OCI-M1 (cell line): ENCODE measurements at regions not wholly inside any gene's neighbourhood (a gene's known extent, or its start where the extent isn't known, plus 50 kb on each side); places are given as distances from the start of the nearest gene placed in this dataset.
A peak's percentile ranks its signal among the peaks of the same experiment; 100 is the strongest.
"Not testable (repeated sequence)": the region's sequence is repeated elsewhere in the genome, so short reads cannot be mapped to it uniquely, and the experiment has no call there.

ENCODE experiments used
- DNase-seq: peaks from one replicate; lab custom pipeline; 2025; lab: John Stamatoyannopoulos, UW

DNA sequence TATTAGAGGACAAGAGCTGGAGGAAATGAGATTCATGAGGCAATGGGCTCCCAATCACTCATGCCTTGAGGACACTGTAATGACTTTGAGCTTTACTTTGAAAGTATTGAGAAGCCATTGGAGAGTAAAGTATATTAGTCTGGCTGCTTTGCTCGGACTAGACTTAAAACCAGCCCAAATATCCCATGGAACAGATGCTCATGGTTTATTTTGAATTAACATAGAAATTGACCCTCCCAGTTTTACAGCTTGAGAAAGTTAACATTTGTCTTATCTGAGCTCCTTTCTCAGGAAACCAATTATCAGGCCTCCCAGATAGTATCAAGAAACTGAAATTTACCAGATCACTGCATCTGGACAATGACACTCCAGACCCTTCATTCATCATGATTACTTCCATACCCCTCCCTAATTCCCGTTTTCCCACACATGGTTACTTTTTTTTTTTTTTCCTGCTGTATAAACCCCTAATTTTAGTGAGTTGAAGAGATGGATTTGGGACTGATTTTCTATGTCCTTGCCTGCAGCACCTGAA lies 270.8 kb upstream of the SMIM30 start:
- no peak for DNase-seq

DNA sequence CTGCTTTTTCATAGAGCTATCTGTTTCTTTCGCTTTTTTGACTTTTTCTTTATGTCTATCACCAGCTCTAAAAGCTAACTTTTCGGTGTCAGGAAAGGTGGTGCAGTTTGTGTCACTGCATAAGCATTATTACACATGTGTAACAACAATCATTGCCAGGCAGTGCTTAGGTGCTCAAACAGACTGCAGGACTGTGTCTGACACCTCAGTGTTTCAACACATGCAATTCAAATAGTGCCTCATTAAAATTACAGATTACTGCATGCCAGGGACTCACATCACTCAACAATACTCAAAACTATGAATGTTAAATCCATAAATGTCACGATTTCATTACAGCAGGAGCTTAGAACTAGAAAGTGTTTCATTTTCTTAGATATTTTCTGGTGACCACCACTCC lies 265.3 kb upstream of the SMIM30 start:
- DNase-seq, result no peak

DNA sequence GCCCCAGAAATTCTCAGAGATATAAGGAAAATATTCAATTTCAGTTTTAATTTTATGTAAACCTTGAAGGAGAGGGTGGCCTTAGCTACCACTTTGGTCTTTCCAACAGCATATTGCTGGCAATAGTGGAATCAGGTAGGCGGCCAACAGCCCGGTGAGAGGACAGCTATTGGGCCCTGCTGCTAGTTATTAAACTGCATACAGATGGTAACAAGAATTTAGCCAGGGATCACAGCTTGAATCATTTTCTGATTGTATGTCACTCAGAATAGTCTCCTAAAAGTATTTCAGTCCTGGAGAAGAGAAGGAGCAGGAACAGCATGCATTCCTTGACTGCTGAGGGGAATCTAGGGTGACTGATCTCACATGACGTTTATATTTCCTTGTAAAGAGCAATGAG lies 261.4 kb upstream of the SMIM30 start:
- no peak for DNase-seq

GRCh38 chr7:113374955-113375354 lies 256.6 kb upstream of the SMIM30 start:
- no peak for DNase-seq

DNA sequence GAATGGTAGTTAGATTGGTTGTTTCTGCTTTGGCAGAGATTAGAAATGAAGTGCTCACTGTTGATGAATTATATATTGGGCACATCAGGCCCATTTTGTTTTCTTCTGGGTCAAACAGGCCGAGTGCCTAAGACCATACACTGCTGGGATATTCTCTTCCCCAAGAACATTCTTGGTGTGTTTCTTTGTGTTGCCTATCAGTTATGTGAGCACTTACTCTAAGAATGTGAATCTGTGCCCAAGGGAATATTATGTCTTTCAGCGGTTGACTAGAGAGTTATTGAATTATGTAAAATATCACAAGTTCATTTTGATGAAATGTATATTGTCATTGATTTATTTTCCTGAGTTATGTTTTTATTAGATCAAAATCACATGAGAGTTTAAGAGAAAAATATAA lies 255.5 kb upstream of the SMIM30 start:
- DNase-seq, result no peak

GRCh38 chr7:113371416-113372043 lies 253.2 kb upstream of the SMIM30 start:
- DNase-seq, result no peak

DNA sequence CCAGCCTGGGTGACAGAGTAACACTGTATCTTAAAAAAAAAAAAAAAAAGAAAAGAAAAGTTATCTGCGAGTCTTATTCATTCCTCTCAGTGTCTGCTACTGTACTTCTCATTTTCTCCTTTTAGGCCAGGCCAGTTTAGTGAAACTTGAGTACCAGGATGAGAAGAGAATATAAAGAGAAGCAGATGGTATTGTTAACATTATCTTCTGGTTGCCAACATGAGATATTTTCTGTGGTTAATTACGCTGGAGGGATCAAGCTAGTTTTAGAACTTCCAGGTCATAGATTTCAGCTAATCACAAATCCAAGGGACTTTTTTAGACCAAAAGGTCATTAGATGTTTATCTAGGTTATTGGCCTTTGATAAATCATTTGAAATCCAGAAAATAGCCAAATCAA lies 252.6 kb upstream of the SMIM30 start:
- no peak for DNase-seq

DNA sequence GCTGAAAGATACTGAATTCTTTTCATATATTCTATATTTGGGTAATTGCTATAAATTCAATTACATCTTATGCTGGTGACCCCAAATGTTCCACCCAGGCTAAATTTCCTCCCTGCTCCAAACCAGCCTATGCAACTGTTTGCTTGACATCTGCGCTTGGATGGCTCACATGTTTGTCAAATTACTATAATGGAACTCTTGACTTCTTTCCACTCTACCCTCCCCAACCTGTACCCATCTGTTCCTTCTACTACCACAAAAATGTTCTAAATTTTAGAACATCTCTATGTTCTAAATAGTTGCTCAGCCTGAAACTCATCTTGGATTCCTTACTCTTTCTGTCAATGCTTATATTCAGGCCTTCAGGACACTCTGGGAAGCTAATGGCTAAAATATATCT lies 249.9 kb upstream of the SMIM30 start:
- no peak for DNase-seq

GRCh38 chr7:113367041-113367586 lies 248.8 kb upstream of the SMIM30 start:
- DNase-seq, result no peak

GRCh38 chr7:113366122-113366521 lies 247.8 kb upstream of the SMIM30 start:
- no peak for DNase-seq

GRCh38 chr7:113349339-113349738 lies 231.0 kb upstream of the SMIM30 start:
- no peak for DNase-seq

DNA sequence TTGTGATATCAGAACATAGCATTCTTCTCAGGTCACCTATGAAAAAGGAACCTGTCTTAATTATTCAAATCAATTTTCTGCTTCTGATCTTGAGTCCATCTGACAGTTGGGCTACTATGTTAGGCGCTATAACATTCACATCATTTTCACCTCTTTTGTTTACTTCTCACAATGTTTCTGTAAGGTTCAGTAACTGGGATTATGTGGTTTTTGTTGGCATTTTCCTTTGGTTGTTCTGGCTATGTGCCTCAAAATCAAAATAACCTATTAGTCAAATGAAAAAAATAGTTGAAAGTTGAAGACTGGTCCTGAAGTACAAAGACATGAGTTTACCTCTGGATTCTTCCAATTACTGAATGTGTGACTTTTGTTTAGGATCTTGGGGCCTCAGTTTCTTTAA lies 221.3 kb upstream of the SMIM30 start:
- no peak for DNase-seq

- no peak for DNase-seq
Observed at GRCh38 chr7:113338071-113338696, 219.8 kb upstream of the SMIM30 start.

DNA sequence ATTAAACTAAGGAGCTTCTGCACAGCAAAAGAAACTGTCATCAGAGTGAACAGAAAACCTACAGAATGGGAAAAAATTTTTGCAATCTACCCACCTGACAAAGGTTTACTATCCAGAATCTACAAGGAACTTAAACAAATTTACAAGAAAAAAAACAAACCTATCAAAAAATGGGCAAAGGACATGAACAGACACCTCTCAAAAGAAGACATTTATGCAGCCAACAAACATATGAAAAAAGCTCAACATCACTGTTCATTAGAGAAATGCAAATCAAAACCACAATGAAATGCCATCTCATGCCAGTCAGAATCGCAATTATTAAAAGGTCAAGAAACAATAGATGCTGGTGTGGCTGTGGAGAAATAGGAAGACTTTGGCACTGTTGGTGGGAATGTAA lies 218.5 kb upstream of the SMIM30 start:
- not testable (repeated sequence) for DNase-seq

GRCh38 chr7:113331155-113331898 lies 213.0 kb upstream of the SMIM30 start:
- DNase-seq, result no peak

DNA sequence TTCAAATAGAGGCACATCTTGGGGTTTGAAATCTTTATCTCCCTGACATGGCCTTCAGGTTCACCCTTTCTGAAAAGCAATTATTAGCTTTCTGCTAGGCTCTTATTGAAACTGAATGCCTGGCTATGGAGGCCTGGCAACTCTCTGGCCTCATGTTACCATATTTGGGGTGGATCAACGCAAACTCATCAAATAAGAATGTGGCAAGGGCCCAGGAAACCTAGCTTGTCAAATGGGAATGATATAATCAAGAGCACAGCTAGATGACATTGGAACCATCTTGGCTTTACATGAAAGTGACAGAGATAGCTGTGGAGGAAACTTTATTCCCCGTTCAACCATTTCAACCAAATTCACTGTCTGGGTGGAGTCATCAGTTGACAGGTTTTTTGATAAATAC lies 202.8 kb upstream of the SMIM30 start:
- DNase-seq, result no peak

DNA sequence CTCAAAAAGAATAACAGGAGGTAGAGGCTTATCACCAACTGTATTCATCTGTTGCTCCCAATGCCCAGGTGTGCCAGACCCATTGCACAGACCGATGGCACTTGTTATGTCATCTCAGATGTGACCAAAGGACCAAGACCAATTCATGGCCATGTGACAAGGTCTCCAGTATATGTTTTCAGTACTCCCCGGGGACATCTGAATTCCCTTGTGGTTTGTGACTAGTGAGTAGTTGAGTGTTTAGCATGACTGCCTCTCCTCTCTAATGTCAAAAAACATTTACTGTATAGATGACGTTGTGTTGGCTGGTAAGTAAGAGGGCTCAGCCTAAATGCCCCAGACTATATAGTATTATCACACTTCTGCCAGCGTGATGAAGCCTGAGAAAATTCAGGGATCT lies 202.1 kb upstream of the SMIM30 start:
- DNase-seq, result no peak

- DNase-seq, result peak; percentile 46
Observed at GRCh38 chr7:113314594-113314993, 196.2 kb upstream of the SMIM30 start.

DNA sequence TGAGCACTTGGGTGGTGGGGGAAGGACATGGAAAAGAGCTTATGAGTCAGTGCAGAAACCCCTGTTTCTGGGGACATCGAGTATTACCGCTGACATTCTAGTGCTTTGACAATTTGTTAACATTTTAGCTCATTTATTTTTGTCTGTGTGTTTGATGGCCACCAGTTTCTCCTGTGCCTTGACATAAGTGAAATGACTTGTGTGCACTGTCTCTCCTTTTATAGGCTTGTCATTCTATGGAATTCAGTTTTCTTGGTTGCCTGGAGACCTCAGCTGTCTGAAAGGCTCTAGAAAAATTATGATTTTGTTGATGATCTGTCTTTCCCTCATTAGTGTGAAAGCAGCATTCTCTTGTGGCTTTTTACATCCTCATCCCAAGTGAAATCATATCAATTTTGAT lies 190.0 kb upstream of the SMIM30 start:
- no peak for DNase-seq

GRCh38 chr7:113307147-113307546 lies 188.8 kb upstream of the SMIM30 start:
- no peak for DNase-seq

- DNase-seq, result peak; percentile 60
Observed at GRCh38 chr7:113306302-113306701, 187.9 kb upstream of the SMIM30 start.

DNA sequence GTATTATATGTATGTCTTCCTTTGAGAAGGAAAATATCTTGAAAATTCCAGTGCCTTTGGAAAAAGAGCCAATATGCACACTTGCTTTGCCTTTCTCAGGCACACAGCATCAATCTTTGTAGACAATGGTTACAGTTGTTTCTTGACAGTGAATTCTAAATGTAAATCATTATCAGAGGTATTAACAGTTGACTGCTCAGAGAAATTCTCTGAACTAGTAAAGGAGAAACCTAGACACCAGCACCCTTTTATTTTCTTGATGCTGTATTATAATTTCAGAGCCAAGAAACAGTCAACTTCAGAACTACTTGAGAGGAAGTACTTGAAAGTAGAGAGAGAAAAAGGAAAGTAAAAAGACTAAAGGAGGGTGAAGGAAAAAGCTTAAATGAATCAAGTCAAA lies 185.8 kb upstream of the SMIM30 start:
- no peak for DNase-seq

GRCh38 chr7:113303388-113303787 lies 185.0 kb upstream of the SMIM30 start:
- DNase-seq, result not testable (repeated sequence)
